SK-N-SH treated with all-trans-retinoic acid at 6 μM for 48 hours (cell line): ENCODE measurements at regions not wholly inside any gene's neighbourhood (a gene's known extent, or its start where the extent isn't known, plus 50 kb on each side); places are given as distances from the start of the nearest gene placed in this dataset.
A peak's percentile ranks its signal among the peaks of the same experiment; 100 is the strongest.

Experiments
- ATAC-seq: fragments of 200-7000 bp; cut with Tn5 transposase; 3 replicates; pipeline ENCODE4 v1.9.1; 2020; ENCODE audit warnings: mild to moderate bottlenecking, moderate library complexity
- ARNTL ChIP-seq: fragments of 450-650 bp; formaldehyde crosslinking; IDR thresholded peaks from 2 replicates; pipeline ENCODE4 v1.5.0; 2020; ENCODE audit warnings: low read depth, mild to moderate bottlenecking, moderate library complexity, borderline replicate concordance
- BACH2 ChIP-seq: fragments of 250-450 bp; sonication (Bioruptor Pico); IDR thresholded peaks from 2 replicates; pipeline ENCODE4 v1.9.0; 2021; ENCODE audit warnings: mild to moderate bottlenecking, borderline replicate concordance
- CREB5 ChIP-seq: fragments of 250-450 bp; sonication (Bioruptor Pico); IDR thresholded peaks from 2 replicates; pipeline ENCODE4 v1.5.1; 2020; ENCODE audit warnings: low read depth, mild to moderate bottlenecking, moderate library complexity
- CSDC2 ChIP-seq: fragments of 250-450 bp; sonication (Bioruptor Pico); IDR thresholded peaks from 2 replicates; pipeline ENCODE4 v1.5.0; 2020; ENCODE audit warnings: mild to moderate bottlenecking, moderate library complexity
- CSRNP3 ChIP-seq: fragments of 250-450 bp; sonication (Bioruptor Pico); IDR thresholded peaks from 2 replicates; pipeline ENCODE4 v1.5.1; 2021; ENCODE audit warnings: mild to moderate bottlenecking, moderate library complexity
- ESRRG ChIP-seq: fragments of 250-450 bp; sonication (Bioruptor Pico); IDR thresholded peaks from 2 replicates; pipeline ENCODE4 v1.6.1; 2021; ENCODE audit warnings: mild to moderate bottlenecking
- GLIS3 ChIP-seq: fragments of 250-450 bp; sonication (Bioruptor Pico); IDR thresholded peaks from 2 replicates; pipeline ENCODE4 v1.5.0; 2020; ENCODE audit warnings: mild to moderate bottlenecking, moderate library complexity
- PATZ1 ChIP-seq: fragments of 250-450 bp; sonication (Bioruptor Pico); IDR thresholded peaks from 2 replicates; pipeline ENCODE4 v1.8.0; 2020; ENCODE audit warnings: mild to moderate bottlenecking, moderate library complexity, borderline replicate concordance
- POU6F1 ChIP-seq: fragments of 250-450 bp; sonication (Bioruptor Pico); IDR thresholded peaks from 2 replicates; pipeline ENCODE4 v1.8.0; 2021; ENCODE audit warnings: low read depth, mild to moderate bottlenecking, moderate library complexity, borderline replicate concordance
- PPARA ChIP-seq: fragments of 250-450 bp; sonication (Bioruptor Pico); IDR thresholded peaks from 2 replicates; pipeline ENCODE4 v1.5.0; 2020; ENCODE audit warnings: mild to moderate bottlenecking, borderline replicate concordance
- RARB ChIP-seq: fragments of 250-450 bp; sonication (Bioruptor Pico); IDR thresholded peaks from 2 replicates; pipeline ENCODE4 v1.8.0; 2021; ENCODE audit warnings: mild to moderate bottlenecking, moderate library complexity
- SNAI2 ChIP-seq: fragments of 250-450 bp; sonication (Bioruptor Pico); IDR thresholded peaks from 2 replicates; pipeline ENCODE4 v1.5.0; 2020; ENCODE audit warnings: mild to moderate bottlenecking, moderate library complexity
- TCF4 ChIP-seq: fragments of 250-450 bp; sonication (Bioruptor Pico); IDR thresholded peaks from 2 replicates; pipeline ENCODE4 v1.8.0; 2021; ENCODE audit warnings: mild to moderate bottlenecking, moderate library complexity, borderline replicate concordance
- TOX ChIP-seq: fragments of 250-450 bp; sonication (Bioruptor Pico); IDR thresholded peaks from 2 replicates; pipeline ENCODE4 v1.8.0; 2021; ENCODE audit warnings: mild to moderate bottlenecking, moderate library complexity, borderline replicate concordance
- TSHZ2 ChIP-seq: fragments of 250-450 bp; sonication (Bioruptor Pico); IDR thresholded peaks from 2 replicates; pipeline ENCODE4 v1.5.0; 2020; ENCODE audit warnings: mild to moderate bottlenecking, moderate library complexity
- ZC3H10 ChIP-seq: fragments of 250-450 bp; sonication (Bioruptor Pico); IDR thresholded peaks from 2 replicates; pipeline ENCODE4 v1.5.1; 2021; ENCODE audit warnings: mild to moderate bottlenecking, moderate library complexity
- ZFP30 ChIP-seq: fragments of 450-650 bp; formaldehyde crosslinking; IDR thresholded peaks from 2 replicates; pipeline ENCODE4 v1.5.0; 2022; ENCODE audit warnings: mild to moderate bottlenecking, moderate library complexity
- ZNF565 ChIP-seq: fragments of 450-650 bp; formaldehyde crosslinking; conservative IDR thresholded peaks from 2 replicates; pipeline ENCODE4 v1.5.0; 2020; ENCODE audit warnings: low read depth, mild to moderate bottlenecking, moderate library complexity
- ZNF70 ChIP-seq: fragments of 450-650 bp; formaldehyde crosslinking; IDR thresholded peaks from 2 replicates; pipeline ENCODE4 v1.5.0; 2020; ENCODE audit warnings: mild to moderate bottlenecking, moderate library complexity
- ZNF8 ChIP-seq: fragments of 450-650 bp; formaldehyde crosslinking; IDR thresholded peaks from 2 replicates; pipeline ENCODE4 v1.5.0; 2020; ENCODE audit warnings: mild to moderate bottlenecking, moderate library complexity

GRCh38 chr7:106793015-106793975, 71.8 kb upstream of the PIK3CG start:
- ATAC-seq: peak; percentile 57; the same call in 2 of the 3 replicates
- TF ChIP-seq PPARA (CRISPR knock-in tag): no peak
- TF ChIP-seq ZC3H10 (CRISPR knock-in tag): no peak
- no peak for TF ChIP-seq SNAI2 (CRISPR knock-in tag)
- TF ChIP-seq ZNF565 (CRISPR knock-in tag): no peak
- TF ChIP-seq CSDC2: no peak
- no peak for TF ChIP-seq ZNF70 (CRISPR knock-in tag)
- no peak for TF ChIP-seq CREB5 (CRISPR knock-in tag)
- no peak for TF ChIP-seq RARB
- TF ChIP-seq ZNF8 (CRISPR knock-in tag): no peak
- TF ChIP-seq GLIS3 (CRISPR knock-in tag): no peak
- no peak for TF ChIP-seq CSRNP3
- TF ChIP-seq POU6F1 (CRISPR knock-in tag): no peak
- TF ChIP-seq TOX: no peak
- no peak for TF ChIP-seq TSHZ2 (CRISPR knock-in tag)
- TF ChIP-seq TCF4 (CRISPR knock-in tag): no peak
- TF ChIP-seq ARNTL (CRISPR knock-in tag): no peak
- no peak for TF ChIP-seq ESRRG (CRISPR knock-in tag)

DNA sequence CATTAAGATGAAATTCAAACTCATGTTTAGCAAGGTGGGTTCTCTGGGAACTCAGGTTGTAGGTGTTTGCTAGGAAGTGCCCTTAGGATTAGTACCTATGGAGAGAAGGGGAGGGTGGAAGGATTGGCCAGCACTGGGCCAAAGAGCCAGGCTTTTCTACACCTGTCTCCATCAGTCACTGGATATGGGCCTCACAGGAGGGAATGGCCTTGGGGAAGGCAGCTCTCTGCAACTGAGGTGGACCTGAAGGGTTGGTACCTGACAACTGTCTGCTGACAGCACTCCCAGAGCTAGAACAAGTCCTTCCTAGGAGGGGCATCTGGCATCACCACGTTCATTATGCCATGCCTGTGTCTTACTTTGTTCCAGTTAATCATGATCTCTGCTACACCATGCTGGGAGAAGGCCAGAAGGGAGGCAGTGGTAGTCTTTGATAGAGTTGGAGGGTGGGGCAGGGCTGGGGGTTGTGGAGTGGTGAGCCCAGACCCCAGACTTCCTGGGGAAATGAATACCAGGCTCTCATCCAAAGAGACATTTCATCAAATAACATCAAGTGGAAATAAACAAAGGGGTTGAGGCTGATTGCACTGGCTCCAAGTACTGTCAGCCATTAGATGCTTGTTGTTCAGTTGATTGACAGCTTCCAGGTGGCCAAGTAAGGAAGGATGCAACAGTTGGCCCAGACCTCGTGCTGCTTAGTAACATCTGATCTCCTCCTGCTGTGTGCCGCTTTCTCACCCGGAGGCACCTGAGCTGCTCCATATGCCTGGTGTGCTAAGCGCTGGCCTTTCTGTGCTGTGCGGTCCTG, 70.6 kb upstream of the PIK3CG start:
- TF ChIP-seq ZFP30 (CRISPR knock-in tag) (no peak), ZNF70 (CRISPR knock-in tag) (no peak), PATZ1 (CRISPR knock-in tag) (no peak), ARNTL (CRISPR knock-in tag) (no peak), BACH2 (no peak), ESRRG (CRISPR knock-in tag) (no peak)
- TF ChIP-seq, all 23 proteins: peak for 0
- ATAC-seq: no peak
